ENCODE measurements at regions not wholly inside any gene's neighbourhood (a gene's known extent, or its start where the extent isn't known, plus 50 kb on each side); places are given as distances from the start of the nearest gene placed in this dataset.
"Not testable (repeated sequence)": the region's sequence is repeated elsewhere in the genome, so short reads cannot be mapped to it uniquely, and the experiment has no call there.

GRCh38 chr6:144660561-144661115 is 375.5 kb downstream of the UTRN start:
- DNase-seq: no peak

GRCh38 chr6:144661116-144661806 is 376.1 kb downstream of the UTRN start:
- DNase-seq: no peak

DNA sequence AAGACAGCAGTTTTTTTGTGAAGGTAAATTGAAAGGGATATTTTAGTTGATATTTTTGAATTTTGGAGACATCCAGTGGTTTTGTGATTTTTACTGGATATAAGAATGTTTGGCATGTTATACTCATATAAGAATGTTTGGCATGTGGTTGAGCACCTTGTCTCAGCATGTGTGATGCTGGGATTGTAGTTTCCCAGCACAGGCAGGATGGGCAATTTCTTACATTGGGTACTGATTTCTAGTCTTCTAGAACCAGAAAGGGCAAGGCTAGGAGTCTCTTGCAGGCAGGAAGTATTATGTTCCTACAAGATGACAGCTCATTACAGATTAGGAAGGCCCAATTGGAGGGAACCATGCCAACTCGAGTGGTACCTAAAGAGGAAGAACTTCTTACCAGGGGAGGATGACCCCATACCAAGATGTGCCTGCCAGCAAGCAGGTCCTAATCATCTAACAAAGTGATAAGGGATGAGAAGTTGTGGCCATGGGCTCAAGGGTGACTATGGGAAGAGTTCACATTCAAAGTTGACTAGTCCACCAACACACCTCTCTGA is 377.8 kb downstream of the UTRN start:
- no peak for DNase-seq

GRCh38 chr6:144664281-144664680 is 379.1 kb downstream of the UTRN start:
- no peak for DNase-seq

DNA sequence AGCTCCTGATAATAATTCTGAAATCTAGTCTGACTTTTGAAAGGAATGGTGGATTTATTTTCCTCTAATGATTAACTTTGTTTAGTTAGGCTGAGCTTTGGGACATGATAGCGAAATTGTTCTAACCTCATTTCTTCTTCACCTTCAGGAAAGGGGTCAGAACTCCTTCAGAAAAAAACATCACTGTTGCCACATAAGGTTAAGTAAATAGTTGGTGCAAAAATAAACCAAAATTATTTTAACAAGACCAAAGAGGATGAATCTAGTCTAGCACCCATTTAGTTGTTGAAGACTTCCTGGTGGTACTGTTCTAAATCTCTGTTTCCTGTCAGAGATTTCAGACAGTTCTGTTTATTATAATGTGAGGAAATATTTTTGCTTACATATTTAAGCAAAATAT is 379.8 kb downstream of the UTRN start:
- no peak for DNase-seq

DNA sequence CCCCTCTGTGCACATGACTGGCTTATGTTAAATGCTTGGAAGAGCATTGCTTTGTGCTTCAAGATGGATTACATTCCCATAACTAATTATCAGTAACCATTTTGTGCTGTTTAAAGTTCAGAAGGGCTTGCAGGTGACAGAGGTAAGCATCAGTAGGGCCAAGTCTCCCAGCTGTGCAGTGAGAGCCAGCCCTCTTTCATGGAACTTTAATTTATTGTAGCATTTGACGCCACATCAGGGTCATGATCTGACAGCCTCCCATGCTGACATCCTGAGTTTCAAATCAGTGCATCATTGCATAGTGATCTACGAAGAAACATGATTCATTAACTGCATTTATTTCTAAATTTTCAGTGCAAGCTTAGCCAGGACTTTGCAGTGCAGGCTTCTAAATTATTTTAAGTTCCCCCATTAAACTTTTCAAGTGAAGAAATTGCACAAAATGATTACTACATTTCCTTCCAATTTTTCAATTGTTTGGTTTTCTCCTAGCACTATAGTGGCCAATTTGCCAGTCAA is 380.9 kb downstream of the UTRN start:
- no peak for DNase-seq

DNA sequence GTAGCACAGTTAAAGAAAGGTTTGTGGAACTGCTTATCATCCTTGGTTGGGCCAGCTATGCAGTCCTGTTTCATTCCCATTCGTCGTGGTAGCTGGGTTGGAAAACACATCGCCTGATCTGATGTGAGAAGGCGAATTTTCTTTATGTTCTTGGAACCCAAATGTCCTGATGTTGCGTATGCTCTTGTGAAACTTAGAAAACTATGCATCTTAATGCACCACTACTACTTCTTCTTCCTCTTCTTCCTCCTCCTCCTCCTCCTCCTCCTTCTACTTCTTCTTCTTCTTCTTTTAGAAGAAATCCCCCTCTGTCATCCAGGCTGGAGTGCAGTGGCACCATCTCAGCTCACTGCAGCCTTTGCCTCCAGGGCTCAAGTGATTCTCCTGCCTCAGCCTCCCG is 381.6 kb downstream of the UTRN start:
- no peak for DNase-seq

DNA sequence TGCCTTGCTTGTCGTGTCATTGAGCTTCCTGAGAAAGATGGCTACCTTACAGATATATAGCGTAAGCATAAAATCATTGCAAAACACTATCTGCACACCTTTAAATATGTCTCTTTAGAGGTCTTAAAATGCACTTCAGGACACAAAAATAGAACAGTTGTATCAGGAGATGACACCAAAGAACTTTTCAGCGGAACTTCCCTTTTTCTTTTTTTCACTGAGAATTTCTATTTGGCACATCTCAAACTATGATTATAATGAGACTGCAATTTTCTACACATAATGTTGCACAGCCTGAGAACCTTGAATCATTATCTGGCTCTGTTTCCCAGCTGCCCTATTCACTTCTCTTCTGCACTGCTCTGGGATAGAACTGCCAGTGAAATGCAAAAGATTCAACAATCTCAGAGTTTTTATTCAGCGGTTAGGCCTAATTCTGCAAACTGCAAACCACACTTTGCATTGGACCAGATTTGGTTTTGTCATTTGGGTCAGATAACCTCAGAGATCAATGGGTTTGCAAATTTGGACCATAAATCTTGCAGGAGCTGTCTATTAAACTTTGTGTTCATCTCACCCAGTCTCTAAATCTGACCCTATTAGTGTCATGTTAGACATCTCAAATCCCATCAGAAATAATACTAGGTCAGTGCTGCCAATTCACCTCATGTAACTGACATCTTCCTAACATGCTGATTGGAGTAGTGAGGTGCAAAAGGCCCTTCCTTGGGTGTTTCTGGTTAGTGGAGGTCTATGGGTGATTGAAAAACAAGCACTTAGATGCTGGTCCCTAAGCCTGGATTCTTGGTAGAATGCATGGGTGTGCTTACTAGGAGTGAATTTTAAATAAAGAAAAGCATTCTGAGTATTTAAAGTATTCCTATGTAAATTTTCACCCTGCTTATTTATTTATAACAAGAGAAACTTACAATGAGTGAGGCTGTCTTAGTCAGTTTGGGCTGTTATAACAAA is 382.7 kb downstream of the UTRN start:
- no peak for DNase-seq

DNA sequence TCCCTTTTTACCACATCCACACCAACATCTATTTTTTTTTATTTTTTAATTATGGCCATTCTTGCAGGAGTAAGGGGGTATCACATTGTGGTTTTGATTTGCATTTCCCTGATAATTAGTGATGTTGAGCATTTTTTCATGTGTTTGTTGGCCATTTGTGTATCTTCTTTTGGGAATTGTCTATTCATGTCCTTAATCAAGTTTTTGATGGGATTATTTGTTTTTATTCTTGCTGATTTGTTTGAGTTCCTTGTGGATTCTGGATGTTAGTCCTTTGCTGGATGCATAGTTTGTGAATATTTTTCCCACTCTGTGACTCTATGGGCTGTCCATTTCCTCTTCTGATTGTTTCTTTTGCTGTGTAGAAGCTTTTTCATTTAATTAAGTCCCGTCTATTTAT is 385.1 kb downstream of the UTRN start:
- DNase-seq: not testable (repeated sequence)

DNA sequence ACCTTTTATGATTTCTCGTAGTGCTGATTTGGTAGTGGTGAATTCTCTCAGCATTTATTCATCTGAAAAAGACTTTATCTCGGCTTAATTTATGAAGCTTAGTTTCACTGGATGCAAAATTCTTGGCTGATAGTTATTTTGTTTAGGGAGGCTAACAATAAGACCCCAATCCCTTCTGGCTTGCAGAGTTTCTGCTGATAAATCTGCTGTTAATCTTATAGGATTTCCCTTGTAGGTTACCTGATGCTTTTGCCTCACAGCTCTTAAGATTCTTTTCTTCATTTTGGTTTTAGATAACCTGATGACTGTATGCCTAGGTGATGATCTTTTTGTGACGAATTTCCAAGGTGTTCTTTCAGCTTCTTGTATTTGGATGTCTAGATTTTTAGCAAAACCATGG is 388.7 kb downstream of the UTRN start:
- no peak for DNase-seq

GRCh38 chr6:144675231-144675861 is 390.2 kb downstream of the UTRN start:
- no peak for DNase-seq

- DNase-seq: not testable (repeated sequence)
These were observed 391.2 kb downstream of the UTRN start for GRCh38 chr6:144676310-144676709.

- DNase-seq: not testable (repeated sequence)
These were observed 392.1 kb downstream of the UTRN start for GRCh38 chr6:144677263-144677662.

- DNase-seq: no peak
These were observed 393.7 kb downstream of the UTRN start for GRCh38 chr6:144678844-144679243.

GRCh38 chr6:144681334-144681733 is 396.2 kb downstream of the UTRN start:
- no peak for DNase-seq

- DNase-seq: no peak
These were observed 398.3 kb downstream of the UTRN start for GRCh38 chr6:144683216-144684070.

- DNase-seq: no peak
These were observed 403.6 kb downstream of the UTRN start for GRCh38 chr6:144688713-144689112.

- DNase-seq: no peak
These were observed 404.4 kb downstream of the UTRN start for GRCh38 chr6:144689503-144690040.

DNA sequence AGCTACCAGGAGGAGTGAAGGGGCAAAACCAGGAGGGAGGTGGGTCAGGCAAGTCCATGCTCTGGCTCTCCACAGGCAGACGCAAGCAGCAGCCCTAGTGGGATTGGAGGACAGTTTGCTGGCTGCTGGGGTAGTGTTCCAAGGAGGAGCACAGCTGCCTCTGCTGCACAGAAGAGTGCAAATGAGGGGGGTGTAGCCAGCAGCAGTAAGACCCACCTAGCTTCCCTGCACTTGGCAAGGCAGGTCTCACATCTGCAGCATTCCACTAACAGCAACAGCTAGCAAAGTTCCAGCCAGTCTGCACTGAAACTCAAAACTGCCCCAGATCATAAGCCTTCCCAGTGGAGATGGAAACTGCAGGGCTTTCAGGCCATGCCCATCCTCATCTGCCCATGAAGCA is 405.0 kb downstream of the UTRN start:
- DNase-seq: no peak

GRCh38 chr6:144690666-144691065 is 405.5 kb downstream of the UTRN start:
- DNase-seq: no peak

DNA sequence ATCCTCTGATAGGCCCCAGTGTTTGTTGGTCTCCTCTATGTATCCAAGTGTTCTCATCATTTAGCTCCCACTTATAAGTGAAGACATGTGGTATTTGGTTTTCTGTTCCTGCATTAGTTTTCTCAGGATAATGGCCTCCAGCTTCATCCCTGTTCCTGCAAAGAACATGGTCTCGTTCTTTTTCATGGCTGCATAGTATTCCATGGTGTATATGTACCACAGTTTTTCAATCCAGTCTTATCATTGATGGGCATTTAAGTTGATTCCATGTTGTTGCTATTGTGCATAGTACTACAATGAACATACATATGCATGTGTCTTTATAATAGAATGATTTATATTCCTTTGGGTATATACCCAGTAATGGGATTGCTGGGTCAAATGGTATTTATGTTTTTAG is 406.9 kb downstream of the UTRN start:
- DNase-seq: not testable (repeated sequence)

Measured in NCI-H1930 (cell line).